ENCODE measurements at regions not wholly inside any gene's neighbourhood (a gene's known extent, or its start where the extent isn't known, plus 50 kb on each side); places are given as distances from the start of the nearest gene placed in this dataset.
"Not testable (repeated sequence)": the region's sequence is repeated elsewhere in the genome, so short reads cannot be mapped to it uniquely, and the experiment has no call there.

DNA sequence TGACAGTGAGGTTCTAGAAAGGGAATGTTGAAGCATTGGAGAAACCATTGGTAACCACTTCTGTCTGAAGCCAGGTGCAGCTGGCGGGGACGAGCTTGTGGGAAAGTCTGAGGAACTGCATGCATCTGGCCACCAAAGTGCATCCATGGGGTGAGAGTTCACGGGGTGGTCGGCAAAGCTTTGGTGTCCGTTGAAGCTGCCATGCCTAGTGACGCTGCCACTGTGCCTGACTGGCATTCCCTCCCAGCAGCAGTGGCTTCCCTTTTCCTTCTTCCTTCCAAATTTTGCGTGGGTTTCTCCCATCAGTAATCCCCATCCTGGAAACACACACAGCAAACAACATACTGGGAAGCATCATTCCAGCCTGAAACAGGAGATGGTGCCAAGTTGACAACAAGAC lies 145.7 kb upstream of the ALDH1B1 start:
- TF ChIP-seq, protein P1, sequence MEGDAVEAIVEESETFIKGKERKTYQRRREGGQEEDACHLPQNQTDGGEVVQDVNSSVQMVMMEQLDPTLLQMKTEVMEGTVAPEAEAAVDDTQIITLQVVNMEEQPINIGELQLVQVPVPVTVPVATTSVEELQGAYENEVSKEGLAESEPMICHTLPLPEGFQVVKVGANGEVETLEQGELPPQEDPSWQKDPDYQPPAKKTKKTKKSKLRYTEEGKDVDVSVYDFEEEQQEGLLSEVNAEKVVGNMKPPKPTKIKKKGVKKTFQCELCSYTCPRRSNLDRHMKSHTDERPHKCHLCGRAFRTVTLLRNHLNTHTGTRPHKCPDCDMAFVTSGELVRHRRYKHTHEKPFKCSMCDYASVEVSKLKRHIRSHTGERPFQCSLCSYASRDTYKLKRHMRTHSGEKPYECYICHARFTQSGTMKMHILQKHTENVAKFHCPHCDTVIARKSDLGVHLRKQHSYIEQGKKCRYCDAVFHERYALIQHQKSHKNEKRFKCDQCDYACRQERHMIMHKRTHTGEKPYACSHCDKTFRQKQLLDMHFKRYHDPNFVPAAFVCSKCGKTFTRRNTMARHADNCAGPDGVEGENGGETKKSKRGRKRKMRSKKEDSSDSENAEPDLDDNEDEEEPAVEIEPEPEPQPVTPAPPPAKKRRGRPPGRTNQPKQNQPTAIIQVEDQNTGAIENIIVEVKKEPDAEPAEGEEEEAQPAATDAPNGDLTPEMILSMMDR (conservative IDR thresholded peaks at IDR 0.05; ENCODE audit: low read depth, low read length), result no peak
- no peak overlapping the region for H3K4me3 ChIP-seq (ENCODE audit: low read depth, low read length)
- DNase-seq (ENCODE audit: low read depth), result no peak

DNA sequence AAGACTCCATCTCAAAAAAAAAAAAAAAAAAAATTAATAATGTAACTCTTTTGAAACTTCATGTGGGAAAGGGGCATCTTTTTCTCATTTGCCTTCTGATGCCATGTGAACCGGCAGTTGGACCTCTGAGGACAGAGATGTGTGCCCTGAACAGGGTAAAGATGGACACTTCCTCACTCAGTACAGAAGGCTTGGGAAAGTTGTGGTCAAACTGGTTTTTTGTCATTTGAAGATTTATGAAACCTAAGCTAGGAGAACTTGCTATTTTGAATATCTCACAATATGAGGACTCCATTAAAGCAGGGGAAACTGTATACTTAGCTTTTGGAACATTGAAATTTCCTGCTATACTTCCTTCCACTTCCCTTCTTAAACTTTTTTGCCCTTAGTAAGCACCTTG lies 147.5 kb upstream of the ALDH1B1 start:
- no peak overlapping the region for H3K4me3 ChIP-seq (ENCODE audit: low read depth, low read length)
- no peak for DNase-seq (ENCODE audit: low read depth)
- TF ChIP-seq, protein P1 (conservative IDR thresholded peaks at IDR 0.05; ENCODE audit: low read depth, low read length), result no peak

DNA sequence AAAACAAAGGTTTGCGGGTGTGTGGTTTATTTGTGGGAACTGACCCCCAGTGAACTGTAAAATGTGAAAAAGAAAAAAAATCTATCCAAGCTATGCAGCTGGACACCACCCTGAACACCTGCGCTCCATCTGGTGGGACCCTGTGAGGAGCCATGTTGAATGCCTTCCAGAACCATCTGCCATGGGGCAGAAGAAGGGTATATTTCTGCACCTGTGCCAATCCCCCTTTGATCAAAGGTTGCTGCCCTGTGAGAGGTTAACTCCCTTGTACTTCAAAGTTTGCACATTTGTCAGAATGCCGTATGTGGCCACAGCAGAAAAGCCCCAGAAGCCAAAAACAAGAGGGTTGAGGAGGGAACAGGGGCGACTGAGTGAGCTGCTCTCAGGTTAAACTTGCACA lies 148.5 kb upstream of the ALDH1B1 start:
- TF ChIP-seq, protein P1 (conservative IDR thresholded peaks at IDR 0.05; ENCODE audit: low read depth, low read length), result no peak
- no peak overlapping the region for H3K4me3 ChIP-seq (ENCODE audit: low read depth, low read length)
- no peak for DNase-seq (ENCODE audit: low read depth)

DNA sequence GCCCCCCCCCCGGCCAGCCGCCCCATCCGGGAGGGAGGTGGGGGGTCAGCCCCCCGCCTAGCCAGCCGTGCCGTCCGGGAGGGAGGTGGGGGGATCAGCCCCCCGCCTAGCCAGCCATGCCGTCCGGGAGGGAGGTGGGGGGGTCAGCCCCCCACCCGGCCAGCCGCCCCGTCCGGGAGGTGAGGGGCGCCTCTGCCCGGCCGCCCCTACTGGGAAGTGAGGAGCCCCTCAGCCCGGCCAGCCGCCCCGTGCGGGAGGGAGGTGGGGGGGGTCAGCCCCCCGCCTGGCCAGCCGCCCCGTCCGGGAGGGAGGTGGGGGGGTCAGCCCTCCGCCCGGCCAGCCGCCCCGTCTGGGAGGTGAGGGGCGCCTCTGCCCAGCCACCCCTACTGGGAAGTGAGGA lies 150.4 kb upstream of the ALDH1B1 start:
- not testable (repeated sequence) for DNase-seq (ENCODE audit: low read depth); H3K4me3 ChIP-seq (ENCODE audit: low read depth, low read length)

DNA sequence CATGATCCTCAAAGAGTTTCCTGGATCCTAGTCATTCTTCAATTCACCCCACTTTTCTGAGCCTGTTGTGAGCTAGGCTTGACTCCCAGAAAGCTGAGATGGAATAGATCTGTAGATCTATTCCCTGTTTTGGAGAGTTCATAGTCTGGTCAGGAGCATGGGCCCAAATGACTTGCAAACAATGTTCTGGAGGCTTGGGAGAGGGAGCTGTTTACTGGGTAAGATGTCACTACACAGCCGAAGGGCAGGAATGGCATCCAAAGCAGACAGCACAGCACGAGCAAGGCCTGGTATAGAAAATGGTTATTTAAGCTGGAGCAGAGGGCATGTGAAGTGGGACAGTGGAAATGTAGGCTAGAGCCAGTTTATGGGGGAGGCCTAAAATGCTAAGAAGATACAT lies 152.5 kb upstream of the ALDH1B1 start:
- TF ChIP-seq, protein P1 (conservative IDR thresholded peaks at IDR 0.05; ENCODE audit: low read depth, low read length), result no peak
- DNase-seq (ENCODE audit: low read depth), result no peak
- no peak overlapping the region for H3K4me3 ChIP-seq (ENCODE audit: low read depth, low read length)

DNA sequence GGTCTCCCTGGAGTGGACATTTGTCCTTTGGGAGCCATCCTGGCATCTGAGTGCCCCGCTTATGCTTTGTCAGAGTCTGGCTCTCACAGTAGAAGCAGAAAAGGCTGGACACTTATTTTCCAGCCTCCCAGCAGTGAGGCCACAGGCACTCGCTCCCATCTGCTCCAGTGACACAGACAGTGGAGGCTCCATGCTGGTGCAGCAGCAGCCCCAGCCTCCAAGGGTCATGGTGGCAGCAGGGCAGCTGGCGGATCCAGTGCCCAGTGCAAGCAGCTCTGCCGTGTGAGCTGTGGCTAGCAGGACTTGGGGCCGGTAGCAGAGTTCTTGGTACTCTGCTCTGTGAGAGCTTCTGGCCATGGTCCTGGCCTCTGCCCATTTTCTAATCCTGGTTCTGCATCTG lies 157.3 kb upstream of the ALDH1B1 start:
- H3K4me3 ChIP-seq (ENCODE audit: low read depth, low read length), result no peak overlapping the region

DNA sequence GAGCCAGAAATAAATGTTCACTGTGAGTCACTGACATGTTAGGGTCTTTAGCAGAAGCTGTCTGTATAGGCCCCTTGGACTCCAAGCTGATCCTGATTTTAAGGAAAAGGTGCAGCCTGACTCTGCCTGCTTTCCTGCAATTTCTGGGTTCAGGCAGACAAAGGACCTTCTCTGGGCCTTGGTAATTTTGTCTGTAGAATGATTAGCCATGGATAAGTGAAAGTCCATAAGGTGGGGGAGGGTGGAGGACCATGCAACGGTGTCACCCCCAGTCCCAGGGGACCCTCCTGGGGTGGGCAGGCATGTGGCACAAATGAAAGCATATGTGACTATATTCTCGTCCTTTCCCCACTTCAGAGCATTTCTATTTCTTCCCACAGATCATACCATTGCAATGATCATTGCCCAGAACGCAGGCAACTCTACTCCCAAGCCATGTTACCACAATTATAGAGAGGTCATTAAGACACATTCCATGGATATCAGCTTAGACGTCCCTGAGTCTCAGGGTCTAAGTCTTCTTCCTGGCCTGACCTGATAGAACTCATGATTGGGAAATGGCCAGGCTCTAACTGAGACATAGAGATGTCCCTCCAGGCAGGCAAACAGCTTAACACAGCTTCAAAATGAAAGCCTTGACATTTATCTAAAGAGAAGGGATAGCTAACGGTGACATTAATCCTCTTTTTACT lies 157.9 kb upstream of the ALDH1B1 start:
- H3K4me3 ChIP-seq (ENCODE audit: low read depth, low read length), result no peak overlapping the region
- TF ChIP-seq, protein P1 (conservative IDR thresholded peaks at IDR 0.05; ENCODE audit: low read depth, low read length), result no peak
- DNase-seq (ENCODE audit: low read depth), result no peak

More for the DNA sequence above, 157.3 kb upstream of the ALDH1B1 start:
- TF ChIP-seq, protein P1 (conservative IDR thresholded peaks at IDR 0.05; ENCODE audit: low read depth, low read length), result no peak
- DNase-seq (ENCODE audit: low read depth), result no peak

Data from epithelial cell of proximal tubule (primary cell).